Brain microvascular endothelial cell (primary cell): ENCODE measurements at regions not wholly inside any gene's neighbourhood (a gene's known extent, or its start where the extent isn't known, plus 50 kb on each side); places are given as distances from the start of the nearest gene placed in this dataset.

Source experiments
- DNase-seq: peaks from one replicate; pipeline ENCODE4 v3.0.0-alpha.2; 2020
- H3K27ac ChIP-seq: fragments of 250-450 bp; sonication (Bioruptor Pico); 2 replicates; pipeline ENCODE4 v1.5.1; 2020; ENCODE audit warnings: mild to moderate bottlenecking, moderate library complexity
- H3K27me3 ChIP-seq: fragments of 250-450 bp; sonication (Bioruptor Pico); replicated peaks from 2 replicates; pipeline ENCODE4 v1.5.1; 2020; ENCODE audit warnings: mild to moderate bottlenecking
- H3K36me3 ChIP-seq: fragments of 250-450 bp; sonication (Bioruptor Pico); replicated peaks from 2 replicates; pipeline ENCODE4 v1.5.1; 2020; ENCODE audit warnings: mild to moderate bottlenecking
- H3K4me3 ChIP-seq: 2 replicates; pipeline ENCODE4 v1.5.1; 2011; ENCODE audit warnings: low read depth, mild to moderate bottlenecking, control low read depth, low read length, moderate library complexity
- in situ Hi-C: cut with HindIII; loops from 2 replicates; pipeline ENCODE4 v1.10.0; 2017; ENCODE audit warnings: low sequenced_read_pairs, low pct_ligation_motif_present
- TF ChIP-seq, protein P1 (sequence below): IDR thresholded peaks from 2 replicates; pipeline ENCODE4 v1.5.1; 2011; ENCODE audit warnings: low read depth, mild to moderate bottlenecking, moderate library complexity, low read length, control low read depth, inconsistent platforms; ENCODE audit errors: missing control alignments

DNA sequence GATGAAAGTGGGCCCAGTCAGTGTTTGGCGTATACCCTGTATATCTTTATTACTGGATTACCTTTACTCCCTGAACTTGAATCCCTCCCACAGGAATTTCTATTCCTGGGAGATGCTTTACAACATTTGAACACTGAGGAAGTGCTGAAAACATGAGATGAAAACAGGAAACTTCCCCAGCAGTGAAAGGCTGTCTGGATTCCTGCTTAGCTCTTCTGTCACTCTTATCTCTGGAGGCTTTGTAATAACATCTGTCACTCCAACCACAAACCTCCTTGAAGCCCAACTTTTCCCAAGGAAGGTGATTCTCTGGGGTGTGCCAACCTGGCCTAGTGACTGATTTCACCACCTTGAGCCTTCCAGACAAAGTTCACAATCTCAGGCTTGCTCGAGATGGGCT, 264.5 kb upstream of the BMP2 start:
- H3K4me3 ChIP-seq, result no peak overlapping the region
- no peak overlapping the region for H3K27ac ChIP-seq
- no peaks in the 10 kb centered on the region for H3K36me3 ChIP-seq
- in situ Hi-C loops, result no loop called here
- no peaks in the 10 kb centered on the region for H3K27me3 ChIP-seq
- DNase-seq, result peak; percentile 15
- TF ChIP-seq, protein P1, sequence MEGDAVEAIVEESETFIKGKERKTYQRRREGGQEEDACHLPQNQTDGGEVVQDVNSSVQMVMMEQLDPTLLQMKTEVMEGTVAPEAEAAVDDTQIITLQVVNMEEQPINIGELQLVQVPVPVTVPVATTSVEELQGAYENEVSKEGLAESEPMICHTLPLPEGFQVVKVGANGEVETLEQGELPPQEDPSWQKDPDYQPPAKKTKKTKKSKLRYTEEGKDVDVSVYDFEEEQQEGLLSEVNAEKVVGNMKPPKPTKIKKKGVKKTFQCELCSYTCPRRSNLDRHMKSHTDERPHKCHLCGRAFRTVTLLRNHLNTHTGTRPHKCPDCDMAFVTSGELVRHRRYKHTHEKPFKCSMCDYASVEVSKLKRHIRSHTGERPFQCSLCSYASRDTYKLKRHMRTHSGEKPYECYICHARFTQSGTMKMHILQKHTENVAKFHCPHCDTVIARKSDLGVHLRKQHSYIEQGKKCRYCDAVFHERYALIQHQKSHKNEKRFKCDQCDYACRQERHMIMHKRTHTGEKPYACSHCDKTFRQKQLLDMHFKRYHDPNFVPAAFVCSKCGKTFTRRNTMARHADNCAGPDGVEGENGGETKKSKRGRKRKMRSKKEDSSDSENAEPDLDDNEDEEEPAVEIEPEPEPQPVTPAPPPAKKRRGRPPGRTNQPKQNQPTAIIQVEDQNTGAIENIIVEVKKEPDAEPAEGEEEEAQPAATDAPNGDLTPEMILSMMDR, result no peak

DNA sequence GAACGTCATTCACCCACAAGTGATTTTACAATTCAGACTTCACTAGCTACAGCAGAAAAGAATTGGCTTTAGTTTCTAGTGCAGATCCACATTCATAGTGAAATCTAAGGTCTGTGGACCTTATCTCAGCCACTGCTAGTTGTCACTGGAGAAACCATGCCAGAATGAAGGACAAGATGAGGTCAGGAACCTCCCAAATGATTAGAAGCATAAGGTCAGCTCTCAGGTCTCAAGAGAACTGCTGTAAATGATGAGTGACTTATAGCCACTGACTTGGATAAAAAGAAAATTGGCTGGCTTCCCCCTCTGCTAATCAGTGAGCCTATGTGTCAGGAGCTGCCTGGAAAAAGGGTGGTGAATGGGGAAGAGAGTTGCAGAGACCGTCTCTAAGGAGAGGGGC, 265.3 kb upstream of the BMP2 start:
- Histone ChIP-seq H3K4me3 (no peak overlapping the region), H3K27ac (no peak overlapping the region), H3K36me3 (no peaks in the 10 kb centered on the region), H3K27me3 (no peaks in the 10 kb centered on the region)
- in situ Hi-C loops, result no loop called here
- TF ChIP-seq, protein P1, result no peak
- DNase-seq, result no peak

DNA sequence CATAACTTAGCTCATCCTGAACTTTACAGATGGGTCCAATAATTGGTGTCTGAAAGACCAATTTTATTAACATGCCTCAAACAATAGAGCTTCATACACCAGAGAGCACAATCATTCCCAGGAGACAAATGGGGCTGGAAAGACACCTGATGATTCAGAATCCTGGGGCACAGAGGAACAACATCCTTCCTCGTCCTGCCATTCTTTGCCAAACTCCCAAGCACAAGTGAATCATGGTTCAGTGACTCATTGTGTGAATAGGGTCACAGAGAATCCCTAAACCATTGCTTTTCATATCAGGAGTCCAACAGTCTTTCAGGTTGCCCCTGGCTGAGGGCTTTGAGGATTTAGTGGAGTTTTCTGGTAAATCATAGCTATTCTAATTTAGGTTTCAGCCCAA, 266.4 kb upstream of the BMP2 start:
- peak; percentile 76 for DNase-seq
- H3K27me3 ChIP-seq, result no peaks in the 10 kb centered on the region
- peak overlapping the region; percentile 21 for H3K27ac ChIP-seq
- in situ Hi-C loops, result no loop called here
- no peak overlapping the region for H3K4me3 ChIP-seq
- TF ChIP-seq, protein P1, result no peak
- no peaks in the 10 kb centered on the region for H3K36me3 ChIP-seq

- TF ChIP-seq, protein P1, result no peak
- no peaks in the 10 kb centered on the region for H3K36me3 ChIP-seq
- H3K27me3 ChIP-seq, result no peaks in the 10 kb centered on the region
- DNase-seq, result no peak
- no peak overlapping the region for H3K4me3 ChIP-seq
- no peak overlapping the region for H3K27ac ChIP-seq
- in situ Hi-C loops, result no loop called here
Observed at GRCh38 chr20:6499566-6499965, 267.9 kb upstream of the BMP2 start.

DNA sequence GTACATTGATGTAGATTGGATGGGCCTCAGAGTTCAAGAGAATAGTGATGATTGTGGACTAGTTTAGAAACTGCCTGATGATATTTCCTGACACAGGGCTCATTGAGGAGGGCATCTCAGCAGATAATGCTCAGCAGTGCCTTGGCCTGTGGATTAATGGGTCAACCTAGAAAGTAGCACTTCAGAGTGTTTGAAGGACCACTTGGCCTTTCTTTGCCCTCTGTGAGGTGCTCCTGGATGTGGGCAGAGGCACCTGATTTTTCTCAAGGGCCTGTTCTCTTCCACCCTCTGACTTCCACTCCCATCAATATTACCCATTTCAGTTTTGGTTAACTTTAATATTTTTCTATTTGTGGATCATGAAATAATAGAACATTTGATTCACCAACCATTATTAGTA, 270.6 kb upstream of the BMP2 start:
- no peak overlapping the region for H3K4me3 ChIP-seq
- in situ Hi-C loops, result no loop called here
- no peaks in the 10 kb centered on the region for H3K27me3 ChIP-seq
- no peaks in the 10 kb centered on the region for H3K36me3 ChIP-seq
- DNase-seq, result no peak
- TF ChIP-seq, protein P1, result no peak
- H3K27ac ChIP-seq, result no peak overlapping the region

- Histone ChIP-seq H3K27ac (no peak overlapping the region), H3K27me3 (no peaks in the 10 kb centered on the region), H3K4me3 (no peak overlapping the region), H3K36me3 (no peaks in the 10 kb centered on the region)
- in situ Hi-C loops, result no loop called here
- TF ChIP-seq, protein P1, result no peak
- DNase-seq, result no peak
Observed at GRCh38 chr20:6495907-6496306, 271.6 kb upstream of the BMP2 start.
